GM23338 (cell line): ENCODE measurements at regions not wholly inside any gene's neighbourhood (a gene's known extent, or its start where the extent isn't known, plus 50 kb on each side); places are given as distances from the start of the nearest gene placed in this dataset.

Experiments used
- ATAC-seq: fragments of 200-7000 bp; cut with Tn5 transposase; 3 replicates; pipeline ENCODE4 v1.9.1; 2020
- DNase-seq: peaks from one replicate; pipeline ENCODE4 v3.0.0-alpha.2; 2015; ENCODE audit warnings: low spot score
- H2AFZ ChIP-seq: fragments of 200-600 bp; sonication (generic); 2 replicates; pipeline ENCODE4 v1.8.0; 2016; ENCODE audit warnings: antibody characterized with exemption, mild to moderate bottlenecking, moderate library complexity
- H3F3A ChIP-seq: fragments of 200-600 bp; sonication (generic); replicated peaks from 2 replicates; pipeline ENCODE4 v1.8.0; 2017; ENCODE audit warnings: antibody characterized with exemption, mixed run types, low read depth
- H3K27ac ChIP-seq: fragments of 200-600 bp; sonication (generic); 2 replicates; pipeline ENCODE4 v1.6.1; 2016; ENCODE audit warnings: low read depth
- H3K27me3 ChIP-seq: fragments of 200-600 bp; sonication (generic); 2 replicates; pipeline ENCODE4 v1.8.0; 2016; ENCODE audit warnings: mild to moderate bottlenecking, mixed run types, moderate library complexity; ENCODE audit not compliant: insufficient read depth
- H3K36me3 ChIP-seq: fragments of 200-600 bp; sonication (generic); 2 replicates; pipeline ENCODE4 v1.8.0; 2016; ENCODE audit warnings: mild to moderate bottlenecking; ENCODE audit not compliant: insufficient read depth
- H3K4me1 ChIP-seq: fragments of 200-600 bp; sonication (generic); 2 replicates; pipeline ENCODE4 v1.8.0; 2016; ENCODE audit warnings: mild to moderate bottlenecking, moderate library complexity; ENCODE audit not compliant: insufficient read depth
- H3K4me2 ChIP-seq: fragments of 200-600 bp; sonication (generic); 2 replicates; pipeline ENCODE4 v1.7.1; 2017; ENCODE audit warnings: mixed run types
- H3K4me3 ChIP-seq: fragments of 200-600 bp; sonication (generic); 2 replicates; pipeline ENCODE4 v1.6.1; 2016; ENCODE audit warnings: mixed run types
- H3K79me2 ChIP-seq: fragments of 200-600 bp; sonication (generic); replicated peaks from 2 replicates; pipeline ENCODE4 v1.8.0; 2017; ENCODE audit warnings: mild to moderate bottlenecking; ENCODE audit not compliant: insufficient read depth
- H3K9me2 ChIP-seq: fragments of 200-600 bp; sonication (generic); 2 replicates; pipeline ENCODE4 v1.8.0; 2017; ENCODE audit not compliant: insufficient read depth
- H4K20me1 ChIP-seq: fragments of 200-600 bp; sonication (generic); replicated peaks from 2 replicates; pipeline ENCODE4 v1.8.0; 2017; ENCODE audit warnings: mild to moderate bottlenecking; ENCODE audit not compliant: insufficient read depth
- H3K27ac Mint-ChIP-seq: 2 replicates; pipeline ENCODE4 v1.8.0; 2020; ENCODE audit warnings: inconsistent platforms, mild to moderate bottlenecking, moderate library complexity, mixed read lengths
- H3K27me3 Mint-ChIP-seq: 3 replicates; pipeline ENCODE4 v1.8.0; 2022; ENCODE audit warnings: low read depth, mild to moderate bottlenecking, moderate library complexity, mixed read lengths, inconsistent platforms; ENCODE audit not compliant: insufficient read depth, poor library complexity
- H3K36me3 Mint-ChIP-seq: 3 replicates; pipeline ENCODE4 v1.8.0; 2021; ENCODE audit warnings: low read depth, mild to moderate bottlenecking, inconsistent platforms, moderate library complexity, mixed read lengths
- H3K4me1 Mint-ChIP-seq: 3 replicates; pipeline ENCODE4 v1.8.0; 2020; ENCODE audit warnings: mild to moderate bottlenecking, inconsistent platforms, mixed read lengths
- H3K4me3 Mint-ChIP-seq: 3 replicates; pipeline ENCODE4 v1.8.0; 2021; ENCODE audit warnings: moderate library complexity, mild to moderate bottlenecking, inconsistent platforms, mixed read lengths
- H3K9me3 Mint-ChIP-seq: 3 replicates; pipeline ENCODE4 v1.8.0; 2020; ENCODE audit warnings: moderate library complexity, mild to moderate bottlenecking, inconsistent platforms, mixed read lengths
- JUNB ChIP-seq: IDR thresholded peaks from one replicate; pipeline ENCODE4 v1.6.1; 2016; ENCODE audit warnings: antibody characterized with exemption; ENCODE audit not compliant: unreplicated experiment
- POLR2AphosphoS5 ChIP-seq: IDR thresholded peaks from 2 replicates; pipeline ENCODE4 v1.6.1; 2016; ENCODE audit warnings: antibody characterized with exemption, low read depth
- TF ChIP-seq, protein P1 (sequence below): fragments of 250-450 bp; sonication (Bioruptor Pico); IDR thresholded peaks from 2 replicates; pipeline ENCODE4 v1.5.0; 2020; ENCODE audit warnings: mild to moderate bottlenecking, moderate library complexity
- TF ChIP-seq, protein P2 (sequence below): IDR thresholded peaks from 2 replicates; pipeline ENCODE4 v1.6.1; 2016; ENCODE audit warnings: antibody characterized with exemption

DNA sequence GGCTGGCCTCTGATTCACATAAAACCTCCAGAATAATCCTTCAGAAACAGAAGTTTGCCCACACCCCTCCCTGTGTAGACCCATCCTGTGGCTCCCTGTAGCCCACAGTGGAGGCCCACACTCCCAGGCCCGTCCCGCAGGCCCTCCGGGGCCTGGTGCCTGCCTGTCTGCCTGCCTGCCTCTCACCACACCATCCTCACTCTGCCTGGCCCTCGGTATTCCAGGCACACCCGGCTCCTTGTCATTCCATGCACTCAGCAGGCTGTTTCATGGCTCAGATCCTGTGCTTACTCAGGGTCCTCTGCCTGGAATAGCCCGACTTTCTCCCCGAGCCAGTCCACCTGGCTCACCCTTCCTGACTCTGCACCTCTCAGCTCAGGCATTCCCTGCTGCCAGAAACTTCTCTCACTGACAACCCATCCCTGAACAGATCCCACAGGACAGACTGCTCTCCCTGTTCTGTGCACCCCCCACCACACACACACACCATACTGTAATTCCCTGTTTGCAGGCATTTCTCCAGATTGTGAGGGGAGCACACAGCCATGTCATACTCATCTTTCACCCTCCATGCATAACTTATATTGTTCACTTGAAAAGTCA, 498.0 kb upstream of the ZMIZ1 start (continued):
- TF ChIP-seq, protein P1, sequence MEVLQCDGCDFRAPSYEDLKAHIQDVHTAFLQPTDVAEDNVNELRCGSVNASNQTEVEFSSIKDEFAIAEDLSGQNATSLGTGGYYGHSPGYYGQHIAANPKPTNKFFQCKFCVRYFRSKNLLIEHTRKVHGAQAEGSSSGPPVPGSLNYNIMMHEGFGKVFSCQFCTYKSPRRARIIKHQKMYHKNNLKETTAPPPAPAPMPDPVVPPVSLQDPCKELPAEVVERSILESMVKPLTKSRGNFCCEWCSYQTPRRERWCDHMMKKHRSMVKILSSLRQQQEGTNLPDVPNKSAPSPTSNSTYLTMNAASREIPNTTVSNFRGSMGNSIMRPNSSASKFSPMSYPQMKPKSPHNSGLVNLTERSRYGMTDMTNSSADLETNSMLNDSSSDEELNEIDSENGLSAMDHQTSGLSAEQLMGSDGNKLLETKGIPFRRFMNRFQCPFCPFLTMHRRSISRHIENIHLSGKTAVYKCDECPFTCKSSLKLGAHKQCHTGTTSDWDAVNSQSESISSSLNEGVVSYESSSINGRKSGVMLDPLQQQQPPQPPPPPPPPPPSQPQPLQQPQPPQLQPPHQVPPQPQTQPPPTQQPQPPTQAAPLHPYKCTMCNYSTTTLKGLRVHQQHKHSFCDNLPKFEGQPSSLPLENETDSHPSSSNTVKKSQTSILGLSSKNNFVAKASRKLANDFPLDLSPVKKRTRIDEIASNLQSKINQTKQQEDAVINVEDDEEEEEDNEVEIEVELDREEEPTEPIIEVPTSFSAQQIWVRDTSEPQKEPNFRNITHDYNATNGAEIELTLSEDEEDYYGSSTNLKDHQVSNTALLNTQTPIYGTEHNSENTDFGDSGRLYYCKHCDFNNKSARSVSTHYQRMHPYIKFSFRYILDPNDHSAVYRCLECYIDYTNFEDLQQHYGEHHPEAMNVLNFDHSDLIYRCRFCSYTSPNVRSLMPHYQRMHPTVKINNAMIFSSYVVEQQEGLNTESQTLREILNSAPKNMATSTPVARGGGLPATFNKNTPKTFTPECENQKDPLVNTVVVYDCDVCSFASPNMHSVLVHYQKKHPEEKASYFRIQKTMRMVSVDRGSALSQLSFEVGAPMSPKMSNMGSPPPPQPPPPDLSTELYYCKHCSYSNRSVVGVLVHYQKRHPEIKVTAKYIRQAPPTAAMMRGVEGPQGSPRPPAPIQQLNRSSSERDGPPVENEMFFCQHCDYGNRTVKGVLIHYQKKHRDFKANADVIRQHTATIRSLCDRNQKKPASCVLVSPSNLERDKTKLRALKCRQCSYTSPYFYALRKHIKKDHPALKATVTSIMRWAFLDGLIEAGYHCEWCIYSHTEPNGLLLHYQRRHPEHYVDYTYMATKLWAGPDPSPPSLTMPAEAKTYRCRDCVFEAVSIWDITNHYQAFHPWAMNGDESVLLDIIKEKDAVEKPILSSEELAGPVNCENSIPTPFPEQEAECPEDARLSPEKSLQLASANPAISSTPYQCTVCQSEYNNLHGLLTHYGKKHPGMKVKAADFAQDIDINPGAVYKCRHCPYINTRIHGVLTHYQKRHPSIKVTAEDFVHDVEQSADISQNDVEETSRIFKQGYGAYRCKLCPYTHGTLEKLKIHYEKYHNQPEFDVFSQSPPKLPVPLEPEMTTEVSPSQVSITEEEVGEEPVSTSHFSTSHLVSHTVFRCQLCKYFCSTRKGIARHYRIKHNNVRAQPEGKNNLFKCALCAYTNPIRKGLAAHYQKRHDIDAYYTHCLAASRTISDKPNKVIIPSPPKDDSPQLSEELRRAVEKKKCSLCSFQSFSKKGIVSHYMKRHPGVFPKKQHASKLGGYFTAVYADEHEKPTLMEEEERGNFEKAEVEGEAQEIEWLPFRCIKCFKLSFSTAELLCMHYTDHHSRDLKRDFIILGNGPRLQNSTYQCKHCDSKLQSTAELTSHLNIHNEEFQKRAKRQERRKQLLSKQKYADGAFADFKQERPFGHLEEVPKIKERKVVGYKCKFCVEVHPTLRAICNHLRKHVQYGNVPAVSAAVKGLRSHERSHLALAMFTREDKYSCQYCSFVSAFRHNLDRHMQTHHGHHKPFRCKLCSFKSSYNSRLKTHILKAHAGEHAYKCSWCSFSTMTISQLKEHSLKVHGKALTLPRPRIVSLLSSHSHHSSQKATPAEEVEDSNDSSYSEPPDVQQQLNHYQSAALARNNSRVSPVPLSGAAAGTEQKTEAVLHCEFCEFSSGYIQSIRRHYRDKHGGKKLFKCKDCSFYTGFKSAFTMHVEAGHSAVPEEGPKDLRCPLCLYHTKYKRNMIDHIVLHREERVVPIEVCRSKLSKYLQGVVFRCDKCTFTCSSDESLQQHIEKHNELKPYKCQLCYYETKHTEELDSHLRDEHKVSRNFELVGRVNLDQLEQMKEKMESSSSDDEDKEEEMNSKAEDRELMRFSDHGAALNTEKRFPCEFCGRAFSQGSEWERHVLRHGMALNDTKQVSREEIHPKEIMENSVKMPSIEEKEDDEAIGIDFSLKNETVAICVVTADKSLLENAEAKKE: no peak
- TF ChIP-seq POLR2AphosphoS5: no peak

DNA sequence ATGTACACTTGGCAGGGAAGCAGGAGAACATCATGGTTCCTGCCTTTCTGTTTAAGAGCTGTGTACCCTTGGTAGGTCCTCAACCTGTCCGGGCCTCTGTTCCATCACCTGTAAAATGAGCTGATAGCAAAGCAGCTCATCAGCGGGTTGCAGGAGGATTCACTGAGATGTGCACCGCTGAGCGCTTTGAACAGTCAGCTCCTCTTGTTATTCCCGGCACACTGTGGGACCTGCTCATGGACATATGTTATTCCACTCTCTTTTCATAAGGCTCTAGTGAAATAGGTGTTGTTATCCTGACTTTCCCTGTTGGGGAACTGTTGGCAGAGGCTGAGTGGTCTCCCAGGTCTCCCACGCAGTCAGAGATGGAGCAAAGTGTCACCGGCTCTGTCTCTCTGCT, 497.5 kb upstream of the ZMIZ1 start:
- Histone ChIP-seq H4K20me1 (no peaks in the 10 kb centered on the region), H3K4me1 (no peaks in the 10 kb centered on the region), H3F3A (no peaks in the 10 kb centered on the region), H2AFZ (no peak overlapping the region), H3K27me3 (no peaks in the 10 kb centered on the region), H3K79me2 (no peaks in the 10 kb centered on the region), H3K4me2 (no peak overlapping the region), H3K4me3 (no peak overlapping the region), H3K36me3 (no peaks in the 10 kb centered on the region), H3K27ac (no peak overlapping the region), H3K9me2 (no peaks in the 10 kb centered on the region)
- H3K27me3 Mint-ChIP-seq: peaks cover 21% of the 10 kb centered on the region
- DNase-seq (no peak), ATAC-seq (no peak)
- H3K36me3 Mint-ChIP-seq: no peaks in the 10 kb centered on the region; the same call in 2 of the 3 replicates
- no peaks in the 10 kb centered on the region for H3K9me3 Mint-ChIP-seq
- peaks cover 5% of the 10 kb centered on the region; the same call in 1 of the 3 replicates for H3K4me1 Mint-ChIP-seq
- no peak overlapping the region for H3K4me3 Mint-ChIP-seq
- no peak overlapping the region for H3K27ac Mint-ChIP-seq
- TF ChIP-seq JUNB: no peak
- TF ChIP-seq, protein P2, sequence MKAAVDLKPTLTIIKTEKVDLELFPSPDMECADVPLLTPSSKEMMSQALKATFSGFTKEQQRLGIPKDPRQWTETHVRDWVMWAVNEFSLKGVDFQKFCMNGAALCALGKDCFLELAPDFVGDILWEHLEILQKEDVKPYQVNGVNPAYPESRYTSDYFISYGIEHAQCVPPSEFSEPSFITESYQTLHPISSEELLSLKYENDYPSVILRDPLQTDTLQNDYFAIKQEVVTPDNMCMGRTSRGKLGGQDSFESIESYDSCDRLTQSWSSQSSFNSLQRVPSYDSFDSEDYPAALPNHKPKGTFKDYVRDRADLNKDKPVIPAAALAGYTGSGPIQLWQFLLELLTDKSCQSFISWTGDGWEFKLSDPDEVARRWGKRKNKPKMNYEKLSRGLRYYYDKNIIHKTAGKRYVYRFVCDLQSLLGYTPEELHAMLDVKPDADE: no peak
- TF ChIP-seq, protein P1: no peak
